Astrocyte (in vitro differentiated cells and primary cell): ENCODE measurements at regions not wholly inside any gene's neighbourhood (a gene's known extent, or its start where the extent isn't known, plus 50 kb on each side); places are given as distances from the start of the nearest gene placed in this dataset.

ENCODE experiments used
- CTCF ChIP-seq: IDR thresholded peaks from 2 replicates; pipeline ENCODE4 v1.5.1; 2011; ENCODE audit warnings: low read depth, mild to moderate bottlenecking, inconsistent platforms, low read length, moderate library complexity; ENCODE audit not compliant: insufficient read depth
- EZH2 ChIP-seq: IDR thresholded peaks from 2 replicates; pipeline ENCODE4 v1.6.1; 2012; ENCODE audit warnings: mild to moderate bottlenecking, low read length, inconsistent platforms; ENCODE audit not compliant: insufficient read depth

- TF ChIP-seq CTCF: peak; percentile 38
- TF ChIP-seq EZH2: no peak
These were observed 118.2 kb downstream of the NAF1 start for GRCh38 chr4:163048447-163048846.
